Stimulated activated naive CD4-positive, alpha-beta T cell (primary cell): ENCODE measurements at regions not wholly inside any gene's neighbourhood (a gene's known extent, or its start where the extent isn't known, plus 50 kb on each side); places are given as distances from the start of the nearest gene placed in this dataset.

ENCODE experiments used
- DNase-seq, 6 experiments: peaks; one replicate each; lab custom pipeline; 2025; lab: John Stamatoyannopoulos, UW

- DNase-seq: no peak
Measured at GRCh38 chr6:109315341-109316110, 66.7 kb downstream of the CD164 start.

- no peak for DNase-seq
Measured at GRCh38 chr6:109314313-109314712, 68.0 kb downstream of the CD164 start.

GRCh38 chr6:109313139-109313538 lies 69.1 kb downstream of the CD164 start:
- no peak for DNase-seq

- DNase-seq: no peak
Measured at GRCh38 chr6:109311471-109311870, 70.8 kb downstream of the CD164 start.

GRCh38 chr6:109309917-109310316 lies 72.3 kb downstream of the CD164 start:
- no peak for DNase-seq

- DNase-seq: no peak
Measured at GRCh38 chr6:109308018-109308492, 74.2 kb downstream of the CD164 start.

- no peak for DNase-seq
Measured at GRCh38 chr6:109306733-109307132, 75.5 kb downstream of the CD164 start.

- no peak for DNase-seq
Measured at GRCh38 chr6:109305028-109305427, 77.2 kb downstream of the CD164 start.

- no peak for DNase-seq
Measured at GRCh38 chr6:109304284-109305015, 77.8 kb downstream of the CD164 start.

GRCh38 chr6:109303640-109304283 lies 78.5 kb downstream of the CD164 start:
- no peak for DNase-seq

- no peak for DNase-seq
Measured at GRCh38 chr6:109303164-109303563, 79.1 kb downstream of the CD164 start.

- DNase-seq: no peak
Measured at GRCh38 chr6:109302176-109302575, 80.1 kb downstream of the CD164 start.

- no peak for DNase-seq
Measured at GRCh38 chr6:109301418-109301817, 80.8 kb downstream of the CD164 start.

GRCh38 chr6:109300874-109301273 lies 81.4 kb downstream of the CD164 start:
- DNase-seq: no peak

GRCh38 chr6:109299776-109300564 lies 82.3 kb downstream of the CD164 start:
- no peak for DNase-seq

- no peak for DNase-seq
Measured at GRCh38 chr6:109299265-109299607, 83.0 kb downstream of the CD164 start.

- no peak for DNase-seq
Measured at GRCh38 chr6:109298605-109299264, 83.5 kb downstream of the CD164 start.

- no peak for DNase-seq
Measured at GRCh38 chr6:109297406-109298110, 84.7 kb downstream of the CD164 start.

GRCh38 chr6:109296971-109297372 lies 85.3 kb downstream of the CD164 start:
- no peak for DNase-seq

- DNase-seq: no peak
Measured at GRCh38 chr6:109296452-109296851, 85.8 kb downstream of the CD164 start.

- no peak for DNase-seq
Measured at GRCh38 chr6:109295774-109296156, 86.5 kb downstream of the CD164 start.
